Esophagus squamous epithelium (tissue), 4 donors: ENCODE measurements at regions not wholly inside any gene's neighbourhood (a gene's known extent, or its start where the extent isn't known, plus 50 kb on each side); places are given as distances from the start of the nearest gene placed in this dataset.

Experiments
- POLR2A ChIP-seq, 4 donors: fragments of 450-650 bp; IDR thresholded peaks; one replicate each; pipeline ENCODE4 v1.6.1; 2017; ENCODE audit warnings: antibody characterized with exemption in 4 of 4, mild to moderate bottlenecking in 4 of 4, moderate library complexity in 3 of 4
- TF ChIP-seq, protein P1 (sequence below), 6 experiments: fragments of 450-650 bp in 4 of 6; fragments of 200-600 bp in 2 of 6; sonication (generic) in 2 of 6; IDR thresholded peaks; one replicate each; pipeline ENCODE4 v1.5.1; 2016 to 2019; ENCODE audit warnings: antibody characterized with exemption in 6 of 6, mild to moderate bottlenecking in 4 of 6, moderate library complexity in 4 of 6

DNA sequence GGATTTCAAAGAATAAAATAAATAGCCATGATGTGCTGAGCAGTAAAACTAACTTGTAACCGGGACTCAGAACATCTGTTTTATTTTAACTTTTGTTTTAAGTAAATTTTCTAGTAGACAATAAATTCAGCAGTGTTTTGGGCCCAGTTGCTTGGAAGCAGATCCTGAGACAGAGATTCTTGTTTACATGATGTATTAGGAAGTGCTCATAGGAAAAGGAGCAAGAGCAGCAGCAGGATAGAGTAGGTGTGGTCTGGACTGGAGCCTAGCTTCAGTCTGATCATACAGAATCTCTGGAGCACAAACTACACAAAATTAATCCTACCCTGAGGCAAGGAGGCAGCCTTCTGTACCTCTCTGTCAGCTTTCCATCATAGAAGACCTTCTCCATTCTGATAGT, 139.2 kb upstream of the CCNH start:
- TF ChIP-seq, protein P1, sequence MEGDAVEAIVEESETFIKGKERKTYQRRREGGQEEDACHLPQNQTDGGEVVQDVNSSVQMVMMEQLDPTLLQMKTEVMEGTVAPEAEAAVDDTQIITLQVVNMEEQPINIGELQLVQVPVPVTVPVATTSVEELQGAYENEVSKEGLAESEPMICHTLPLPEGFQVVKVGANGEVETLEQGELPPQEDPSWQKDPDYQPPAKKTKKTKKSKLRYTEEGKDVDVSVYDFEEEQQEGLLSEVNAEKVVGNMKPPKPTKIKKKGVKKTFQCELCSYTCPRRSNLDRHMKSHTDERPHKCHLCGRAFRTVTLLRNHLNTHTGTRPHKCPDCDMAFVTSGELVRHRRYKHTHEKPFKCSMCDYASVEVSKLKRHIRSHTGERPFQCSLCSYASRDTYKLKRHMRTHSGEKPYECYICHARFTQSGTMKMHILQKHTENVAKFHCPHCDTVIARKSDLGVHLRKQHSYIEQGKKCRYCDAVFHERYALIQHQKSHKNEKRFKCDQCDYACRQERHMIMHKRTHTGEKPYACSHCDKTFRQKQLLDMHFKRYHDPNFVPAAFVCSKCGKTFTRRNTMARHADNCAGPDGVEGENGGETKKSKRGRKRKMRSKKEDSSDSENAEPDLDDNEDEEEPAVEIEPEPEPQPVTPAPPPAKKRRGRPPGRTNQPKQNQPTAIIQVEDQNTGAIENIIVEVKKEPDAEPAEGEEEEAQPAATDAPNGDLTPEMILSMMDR (IDR thresholded peaks at IDR 0.05): no peak
- TF ChIP-seq POLR2A (IDR thresholded peaks at IDR 0.05): no peak
